CD4-positive, CD25-positive, alpha-beta regulatory T cell (primary cell): ENCODE measurements at regions not wholly inside any gene's neighbourhood (a gene's known extent, or its start where the extent isn't known, plus 50 kb on each side); places are given as distances from the start of the nearest gene placed in this dataset.

Experiments used
- ATAC-seq, 2 donors: fragments of 150-1000 bp; cut with Tn5 transposase; one replicate each; pipeline ENCODE4 v1.10.0; 2021; ENCODE audit warnings: low read depth in 2 of 2, moderate number of reproducible peaks in 2 of 2, moderate library complexity in 1 of 2
- DNase-seq, 3 donors: peaks; one replicate each; pipeline versions ENCODE4 v3.0.0 to v3.0.0-alpha.2; 2012 to 2022; ENCODE audit warnings: mixed read lengths in 1 of 3
- H3K27ac ChIP-seq: one replicate; pipeline ENCODE4 v1.7.0; 2013; ENCODE audit warnings: mild to moderate bottlenecking, low read length; ENCODE audit not compliant: insufficient read depth, poor library complexity, severe bottlenecking
- H3K27me3 ChIP-seq: one replicate; pipeline ENCODE4 v1.7.0; 2013; ENCODE audit warnings: low read length; ENCODE audit not compliant: control insufficient read depth, insufficient read depth
- H3K36me3 ChIP-seq: one replicate; pipeline ENCODE4 v1.7.0; 2013; ENCODE audit warnings: mild to moderate bottlenecking, low read length, moderate library complexity; ENCODE audit not compliant: control insufficient read depth, insufficient read depth
- H3K4me1 ChIP-seq: 2 replicates; pipeline ENCODE4 v1.7.0; 2013; ENCODE audit warnings: mild to moderate bottlenecking, low read length; ENCODE audit not compliant: insufficient read depth, control insufficient read depth, poor library complexity, severe bottlenecking
- H3K4me3 ChIP-seq: one replicate; pipeline ENCODE4 v1.7.0; 2013; ENCODE audit warnings: low read depth, mild to moderate bottlenecking, low read length, moderate library complexity
- H3K9me3 ChIP-seq, 2 experiments: 1 replicate in 1 of 2; 2 replicates in 1 of 2; pipeline ENCODE4 v1.7.0; 2013; ENCODE audit warnings: low read length in 2 of 2, mild to moderate bottlenecking in 1 of 2, moderate library complexity in 1 of 2; ENCODE audit not compliant: control insufficient read depth in 2 of 2
- H3K27ac Mint-ChIP-seq, 3 donors: one replicate each; pipeline ENCODE4 v1.8.0; 2020 to 2022; ENCODE audit warnings: mild to moderate bottlenecking in 3 of 3, mixed read lengths in 3 of 3, moderate library complexity in 2 of 3
- H3K27me3 Mint-ChIP-seq: one replicate; pipeline ENCODE4 v1.8.0; 2022; ENCODE audit warnings: mild to moderate bottlenecking, mixed read lengths
- H3K36me3 Mint-ChIP-seq: one replicate; pipeline ENCODE4 v1.8.0; 2020; ENCODE audit warnings: mixed read lengths
- H3K4me1 Mint-ChIP-seq, 4 donors: one replicate each; pipeline ENCODE4 v1.8.0; 2020 to 2022; ENCODE audit warnings: mixed read lengths in 4 of 4, mild to moderate bottlenecking in 1 of 4
- H3K4me3 Mint-ChIP-seq, 4 donors: one replicate each; pipeline ENCODE4 v1.8.0; 2020 to 2022; ENCODE audit warnings: mild to moderate bottlenecking in 4 of 4, mixed read lengths in 4 of 4, moderate library complexity in 3 of 4
- H3K9me3 Mint-ChIP-seq, 7 donors: one replicate each; pipeline ENCODE4 v1.8.0; 2020 to 2022; ENCODE audit warnings: mixed read lengths in 7 of 7, mild to moderate bottlenecking in 3 of 7, moderate library complexity in 2 of 7

- Mint-ChIP-seq H3K9me3 (peaks cover 0 to 11% (median 6%) of the 10 kb centered on the region in 7 donors), H3K4me3 (no peak overlapping the region), H3K27me3 (no peaks in the 10 kb centered on the region), H3K4me1 (no peaks in the 10 kb centered on the region), H3K36me3 (no peaks in the 10 kb centered on the region), H3K27ac (no peak overlapping the region)
- Histone ChIP-seq H3K4me3 (no peak overlapping the region), H3K27me3 (no peaks in the 10 kb centered on the region), H3K9me3 (no peaks in the 10 kb centered on the region), H3K36me3 (no peaks in the 10 kb centered on the region), H3K4me1 (no peaks in the 10 kb centered on the region), H3K27ac (no peak overlapping the region)
- DNase-seq, result no peak
- no peak for ATAC-seq
Observed at GRCh38 chr1:67973051-67973450, 77.4 kb downstream of the DIRAS3 start.

DNA sequence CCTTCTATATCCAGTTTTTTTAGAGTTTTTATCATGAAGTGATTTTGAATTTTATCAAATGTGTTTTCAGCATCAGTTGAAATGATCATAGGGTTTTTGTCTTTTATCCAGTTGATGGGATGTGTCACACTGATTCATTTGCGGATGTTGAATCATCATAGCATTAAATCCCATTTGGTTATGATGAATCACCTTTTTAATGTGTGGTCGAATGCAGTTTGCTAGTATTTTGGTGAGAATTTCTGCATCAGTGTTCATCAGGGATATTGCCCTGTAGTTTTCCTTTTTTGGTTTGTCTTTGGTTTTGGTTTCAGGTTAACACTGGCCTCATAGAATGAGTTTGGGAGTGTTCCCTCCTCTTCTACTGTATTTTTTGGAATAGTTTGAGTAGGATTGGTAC is 80.3 kb downstream of the DIRAS3 start:
- Mint-ChIP-seq H3K9me3 (peaks cover 0 to 10% (median 4%) of the 10 kb centered on the region in 7 donors), H3K4me1 (no peaks in the 10 kb centered on the region), H3K4me3 (no peak overlapping the region), H3K27ac (no peak overlapping the region), H3K36me3 (no peaks in the 10 kb centered on the region), H3K27me3 (no peaks in the 10 kb centered on the region)
- H3K4me1 ChIP-seq, result no peaks in the 10 kb centered on the region
- DNase-seq (no peak), ATAC-seq (no peak)
- no peak overlapping the region for H3K4me3 ChIP-seq
- no peaks in the 10 kb centered on the region for H3K9me3 ChIP-seq
- no peaks in the 10 kb centered on the region for H3K27me3 ChIP-seq
- no peak overlapping the region for H3K27ac ChIP-seq
- H3K36me3 ChIP-seq, result no peaks in the 10 kb centered on the region

- ATAC-seq (no peak), DNase-seq (no peak)
- H3K4me1 Mint-ChIP-seq, result no peaks in the 10 kb centered on the region
- Histone ChIP-seq H3K36me3 (no peaks in the 10 kb centered on the region), H3K27ac (no peak overlapping the region), H3K27me3 (no peaks in the 10 kb centered on the region), H3K9me3 (no peaks in the 10 kb centered on the region), H3K4me3 (no peak overlapping the region), H3K4me1 (no peaks in the 10 kb centered on the region)
- peaks cover 0 to 11% (median 5%) of the 10 kb centered on the region in 7 donors for H3K9me3 Mint-ChIP-seq
- no peaks in the 10 kb centered on the region for H3K27me3 Mint-ChIP-seq
- H3K27ac Mint-ChIP-seq, result no peak overlapping the region
- no peak overlapping the region for H3K4me3 Mint-ChIP-seq
- no peaks in the 10 kb centered on the region for H3K36me3 Mint-ChIP-seq
Observed at GRCh38 chr1:67969446-67969845, 81.0 kb downstream of the DIRAS3 start.

DNA sequence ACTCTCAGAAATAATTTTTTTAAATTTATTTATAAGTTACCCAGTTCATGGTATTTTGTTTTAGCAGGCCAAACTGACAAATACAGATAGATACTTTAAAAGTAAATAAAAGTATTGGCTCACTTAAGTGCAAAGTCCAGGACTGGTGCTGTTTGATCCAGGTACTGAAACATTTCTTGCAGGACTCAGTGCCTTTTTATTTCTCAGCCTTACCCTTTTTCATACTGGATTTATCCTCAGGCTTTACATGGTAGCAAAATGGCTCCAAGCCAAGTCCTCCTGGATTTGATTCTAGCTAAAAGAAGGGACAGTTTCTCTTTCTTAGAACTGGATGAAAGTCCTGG is 83.8 kb downstream of the DIRAS3 start:
- no peak overlapping the region for H3K4me3 Mint-ChIP-seq
- Histone ChIP-seq H3K27ac (no peak overlapping the region), H3K4me3 (no peak overlapping the region), H3K9me3 (peaks cover 0 to 5% of the 10 kb centered on the region in 2 experiments), H3K4me1 (no peaks in the 10 kb centered on the region), H3K36me3 (no peaks in the 10 kb centered on the region), H3K27me3 (no peaks in the 10 kb centered on the region)
- no peak for DNase-seq
- H3K9me3 Mint-ChIP-seq, result peaks cover 5 to 22% (median 9%) of the 10 kb centered on the region in 7 donors
- H3K27ac Mint-ChIP-seq, result no peak overlapping the region
- no peaks in the 10 kb centered on the region for H3K4me1 Mint-ChIP-seq
- ATAC-seq, result no peak
- no peaks in the 10 kb centered on the region for H3K36me3 Mint-ChIP-seq
- no peaks in the 10 kb centered on the region for H3K27me3 Mint-ChIP-seq

GRCh38 chr1:67965995-67966665 is 84.3 kb downstream of the DIRAS3 start:
- Mint-ChIP-seq H3K9me3 (peaks cover 5 to 22% (median 9%) of the 10 kb centered on the region in 7 donors), H3K4me1 (no peaks in the 10 kb centered on the region), H3K36me3 (no peaks in the 10 kb centered on the region), H3K4me3 (no peak overlapping the region), H3K27me3 (no peaks in the 10 kb centered on the region), H3K27ac (no peak overlapping the region)
- no peak overlapping the region for H3K4me3 ChIP-seq
- no peaks in the 10 kb centered on the region for H3K36me3 ChIP-seq
- DNase-seq, result no peak
- H3K9me3 ChIP-seq, result peaks cover 0 to 5% of the 10 kb centered on the region in 2 experiments
- H3K4me1 ChIP-seq, result no peaks in the 10 kb centered on the region
- no peak overlapping the region for H3K27ac ChIP-seq
- no peaks in the 10 kb centered on the region for H3K27me3 ChIP-seq
- no peak for ATAC-seq

- Mint-ChIP-seq H3K27ac (no peak overlapping the region), H3K27me3 (no peaks in the 10 kb centered on the region), H3K4me1 (no peaks in the 10 kb centered on the region), H3K4me3 (no peak overlapping the region), H3K9me3 (peaks cover 0 to 19% (median 6%) of the 10 kb centered on the region in 7 donors), H3K36me3 (no peaks in the 10 kb centered on the region)
- Histone ChIP-seq H3K27me3 (no peaks in the 10 kb centered on the region), H3K4me3 (no peak overlapping the region), H3K9me3 (peaks cover 0 to 5% of the 10 kb centered on the region in 2 experiments), H3K27ac (no peak overlapping the region), H3K36me3 (no peaks in the 10 kb centered on the region), H3K4me1 (no peaks in the 10 kb centered on the region)
- no peak for ATAC-seq
- no peak for DNase-seq
Observed at GRCh38 chr1:67963263-67963662, 87.2 kb downstream of the DIRAS3 start.

GRCh38 chr1:67960766-67961165 is 89.7 kb downstream of the DIRAS3 start:
- Mint-ChIP-seq H3K27ac (no peak overlapping the region), H3K4me1 (no peaks in the 10 kb centered on the region)
- no peaks in the 10 kb centered on the region for H3K36me3 ChIP-seq

DNA sequence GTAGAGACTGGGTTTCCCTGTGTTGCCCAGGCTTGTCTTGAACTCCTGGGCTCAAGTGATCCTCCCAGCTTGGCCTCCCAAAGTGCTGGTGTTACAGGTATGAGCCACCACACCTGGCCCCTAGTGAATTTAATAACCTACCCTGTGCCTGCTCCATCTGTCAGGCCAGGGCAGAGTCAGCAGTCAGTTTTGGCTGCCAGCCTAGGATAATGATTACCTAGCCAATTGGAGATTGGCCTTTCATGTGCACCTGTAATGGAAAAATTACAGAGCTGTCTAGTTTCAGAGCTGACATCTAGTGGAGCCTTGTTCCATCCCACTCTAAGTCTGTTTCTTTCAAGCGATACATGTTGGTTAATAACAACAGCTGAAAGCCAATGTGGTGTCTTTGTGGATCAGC is 92.0 kb downstream of the DIRAS3 start:
- Histone ChIP-seq H3K4me3 (no peak overlapping the region), H3K27ac (no peak overlapping the region), H3K4me1 (no peaks in the 10 kb centered on the region), H3K9me3 (peaks cover 0 to 2% of the 10 kb centered on the region in 2 experiments), H3K27me3 (no peaks in the 10 kb centered on the region), H3K36me3 (no peaks in the 10 kb centered on the region)
- Mint-ChIP-seq H3K27ac (no peak overlapping the region), H3K27me3 (no peaks in the 10 kb centered on the region), H3K36me3 (no peaks in the 10 kb centered on the region), H3K4me1 (no peaks in the 10 kb centered on the region), H3K4me3 (no peak overlapping the region), H3K9me3 (peaks cover 0 to 14% (median 3%) of the 10 kb centered on the region in 7 donors)
- no peak for DNase-seq
- no peak for ATAC-seq

More at GRCh38 chr1:67960766-67961165, 89.7 kb downstream of the DIRAS3 start:
- Mint-ChIP-seq H3K27me3 (no peaks in the 10 kb centered on the region), H3K36me3 (no peaks in the 10 kb centered on the region), H3K4me3 (no peak overlapping the region), H3K9me3 (peaks cover 0 to 19% (median 6%) of the 10 kb centered on the region in 7 donors)
- H3K9me3 ChIP-seq, result peaks cover 0 to 5% of the 10 kb centered on the region in 2 experiments
- no peaks in the 10 kb centered on the region for H3K27me3 ChIP-seq
- H3K27ac ChIP-seq, result no peak overlapping the region
- H3K4me3 ChIP-seq, result no peak overlapping the region
- no peaks in the 10 kb centered on the region for H3K4me1 ChIP-seq
- no peak for DNase-seq
- no peak for ATAC-seq
